Gastrocnemius medialis (tissue), 4 donors: ENCODE measurements at regions not wholly inside any gene's neighbourhood (a gene's known extent, or its start where the extent isn't known, plus 50 kb on each side); places are given as distances from the start of the nearest gene placed in this dataset.

ENCODE experiments used
- POLR2A ChIP-seq, 2 donors: fragments of 450-650 bp; IDR thresholded peaks; one replicate each; pipeline ENCODE4 v1.6.1; 2017; ENCODE audit warnings: antibody characterized with exemption in 2 of 2, mild to moderate bottlenecking in 2 of 2, moderate library complexity in 2 of 2
- TF ChIP-seq, protein P1 (sequence below), 5 experiments: fragments of 450-650 bp in 3 of 5; fragments of 200-600 bp in 2 of 5; sonication (generic) in 2 of 5; IDR thresholded peaks in 4 of 5; conservative IDR thresholded peaks in 1 of 5; 1 replicate in 4 of 5; 2 replicates in 1 of 5; pipeline ENCODE4 v1.5.1; 2016 to 2019; ENCODE audit warnings: antibody characterized with exemption in 5 of 5, mild to moderate bottlenecking in 3 of 5, moderate library complexity in 3 of 5

DNA sequence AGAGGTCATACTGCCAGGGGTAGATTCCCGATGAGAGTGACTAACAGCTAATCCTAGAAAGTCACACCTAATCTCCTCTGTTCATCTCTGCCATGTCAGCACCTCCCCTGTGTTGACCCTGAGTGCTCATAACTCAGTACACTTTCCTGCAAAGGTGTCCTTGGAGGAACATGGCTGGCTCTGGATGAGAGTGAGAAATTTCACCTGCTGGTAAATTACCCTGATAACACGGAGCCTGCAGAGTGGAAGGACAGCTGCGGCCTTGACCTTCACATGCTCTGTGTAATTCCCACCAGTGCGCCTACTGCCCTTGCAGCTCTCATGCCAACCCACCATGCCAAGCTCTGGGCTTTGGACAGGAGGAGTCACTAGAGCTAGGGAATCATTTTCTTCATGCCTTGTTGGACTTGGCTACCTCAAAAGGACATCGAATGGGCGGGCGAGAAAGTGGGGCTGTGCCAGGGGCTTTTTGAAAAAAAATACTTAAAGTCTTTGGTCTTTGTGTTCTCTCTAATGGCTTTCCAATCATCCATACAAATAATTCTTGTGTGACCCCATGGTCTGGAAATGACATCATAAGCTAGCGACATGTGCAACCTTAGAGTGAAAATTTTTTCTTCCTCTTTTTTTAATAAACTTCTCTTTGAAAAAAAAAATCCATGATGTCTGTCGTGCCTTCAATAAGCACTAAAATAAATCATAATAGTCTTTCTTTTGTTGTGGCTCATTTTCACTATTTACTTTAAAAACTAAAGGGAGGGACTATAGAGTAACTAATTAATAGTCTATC lies 319.9 kb downstream of the MYCN start:
- TF ChIP-seq, protein P1, sequence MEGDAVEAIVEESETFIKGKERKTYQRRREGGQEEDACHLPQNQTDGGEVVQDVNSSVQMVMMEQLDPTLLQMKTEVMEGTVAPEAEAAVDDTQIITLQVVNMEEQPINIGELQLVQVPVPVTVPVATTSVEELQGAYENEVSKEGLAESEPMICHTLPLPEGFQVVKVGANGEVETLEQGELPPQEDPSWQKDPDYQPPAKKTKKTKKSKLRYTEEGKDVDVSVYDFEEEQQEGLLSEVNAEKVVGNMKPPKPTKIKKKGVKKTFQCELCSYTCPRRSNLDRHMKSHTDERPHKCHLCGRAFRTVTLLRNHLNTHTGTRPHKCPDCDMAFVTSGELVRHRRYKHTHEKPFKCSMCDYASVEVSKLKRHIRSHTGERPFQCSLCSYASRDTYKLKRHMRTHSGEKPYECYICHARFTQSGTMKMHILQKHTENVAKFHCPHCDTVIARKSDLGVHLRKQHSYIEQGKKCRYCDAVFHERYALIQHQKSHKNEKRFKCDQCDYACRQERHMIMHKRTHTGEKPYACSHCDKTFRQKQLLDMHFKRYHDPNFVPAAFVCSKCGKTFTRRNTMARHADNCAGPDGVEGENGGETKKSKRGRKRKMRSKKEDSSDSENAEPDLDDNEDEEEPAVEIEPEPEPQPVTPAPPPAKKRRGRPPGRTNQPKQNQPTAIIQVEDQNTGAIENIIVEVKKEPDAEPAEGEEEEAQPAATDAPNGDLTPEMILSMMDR (IDR thresholded peaks at IDR 0.05 in 4 of 5, conservative IDR thresholded peaks at IDR 0.05 in 1 of 5), result no peak
- no peak for TF ChIP-seq POLR2A (IDR thresholded peaks at IDR 0.05)
